Liver (tissue), 8 donors: ENCODE measurements at regions not wholly inside any gene's neighbourhood (a gene's known extent, or its start where the extent isn't known, plus 50 kb on each side); places are given as distances from the start of the nearest gene placed in this dataset.
A peak's percentile ranks its signal among the peaks of the same experiment; 100 is the strongest.

Experiments used
- DNase-seq: peaks from one replicate; pipeline ENCODE4 v3.0.0-alpha.2; 2017; ENCODE audit warnings: low spot score
- H3K27ac ChIP-seq, 2 donors: one replicate each; pipeline ENCODE4 v1.7.0; 2013; ENCODE audit warnings: inconsistent platforms in 2 of 2, low read length in 2 of 2, control low read depth in 1 of 2, low read depth in 1 of 2, mild to moderate bottlenecking in 1 of 2
- H3K27me3 ChIP-seq, 4 donors: one replicate each; pipeline versions ENCODE4 v1.6.1 to v1.7.0; 2013; ENCODE audit warnings: low read length in 3 of 4, inconsistent platforms in 1 of 4, mild to moderate bottlenecking in 1 of 4, moderate library complexity in 1 of 4; ENCODE audit not compliant: control insufficient read depth in 4 of 4, insufficient read depth in 4 of 4
- H3K36me3 ChIP-seq, 4 donors: one replicate each; pipeline versions ENCODE4 v1.6.1 to v1.7.0; 2013; ENCODE audit warnings: low read length in 3 of 4, mild to moderate bottlenecking in 3 of 4, low read depth in 1 of 4, moderate library complexity in 1 of 4; ENCODE audit not compliant: control insufficient read depth in 4 of 4, insufficient read depth in 3 of 4
- H3K4me1 ChIP-seq, 4 donors: one replicate each; pipeline versions ENCODE4 v1.6.1 to v1.7.0; 2013; ENCODE audit warnings: low read length in 3 of 4, mild to moderate bottlenecking in 3 of 4, moderate library complexity in 1 of 4; ENCODE audit not compliant: control insufficient read depth in 4 of 4, insufficient read depth in 4 of 4
- H3K4me3 ChIP-seq, 3 donors: one replicate each; pipeline versions ENCODE4 v1.6.1 to v1.7.0; 2013; ENCODE audit warnings: low read length in 3 of 3, control low read depth in 1 of 3, low read depth in 1 of 3, mild to moderate bottlenecking in 1 of 3
- H3K9ac ChIP-seq, 2 donors: one replicate each; pipeline ENCODE4 v1.7.0; 2013; ENCODE audit warnings: low read length in 2 of 2, mild to moderate bottlenecking in 2 of 2, moderate library complexity in 2 of 2, control low read depth in 1 of 2, low read depth in 1 of 2
- H3K9me3 ChIP-seq, 4 donors: one replicate each; pipeline versions ENCODE4 v1.6.1 to v1.7.0; 2013; ENCODE audit warnings: low read length in 3 of 4; ENCODE audit not compliant: control insufficient read depth in 4 of 4
- EGR1 ChIP-seq, 2 donors: IDR thresholded peaks; 2 replicates each; pipeline ENCODE4 v1.6.1; 2016 to 2018; ENCODE audit warnings: antibody characterized with exemption in 2 of 2, low read depth in 2 of 2
- FOXA1 ChIP-seq: IDR thresholded peaks from 2 replicates; pipeline ENCODE4 v1.6.1; 2016; ENCODE audit warnings: antibody characterized with exemption
- FOXA2 ChIP-seq: IDR thresholded peaks from 2 replicates; pipeline ENCODE4 v1.6.1; 2016; ENCODE audit warnings: antibody characterized with exemption
- GABPA ChIP-seq, 2 donors: IDR thresholded peaks in 1 of 2; conservative IDR thresholded peaks in 1 of 2; 2 replicates each; pipeline ENCODE4 v1.6.1; 2016; ENCODE audit warnings: antibody characterized with exemption in 2 of 2, mild to moderate bottlenecking in 1 of 2, moderate library complexity in 1 of 2
- HNF4A ChIP-seq, 2 donors: conservative IDR thresholded peaks; 2 replicates each; pipeline ENCODE4 v1.6.1; 2016; ENCODE audit warnings: antibody characterized with exemption in 2 of 2, mild to moderate bottlenecking in 2 of 2
- HNF4G ChIP-seq: IDR thresholded peaks from 2 replicates; pipeline ENCODE4 v1.6.1; 2016; ENCODE audit warnings: antibody characterized with exemption
- JUND ChIP-seq, 2 donors: IDR thresholded peaks; 2 replicates each; pipeline ENCODE4 v1.6.1; 2016; ENCODE audit warnings: antibody characterized with exemption in 2 of 2
- NR2F2 ChIP-seq: IDR thresholded peaks from 2 replicates; pipeline ENCODE4 v1.6.1; 2016; ENCODE audit warnings: antibody characterized with exemption
- RAD21 ChIP-seq, 2 donors: IDR thresholded peaks; 2 replicates each; pipeline ENCODE4 v1.6.1; 2016; ENCODE audit warnings: antibody characterized with exemption in 2 of 2, mild to moderate bottlenecking in 2 of 2
- RXRA ChIP-seq, 2 donors: IDR thresholded peaks; 2 replicates each; pipeline ENCODE4 v1.6.1; 2017 to 2018; ENCODE audit warnings: antibody characterized with exemption in 2 of 2, mild to moderate bottlenecking in 1 of 2
- SP1 ChIP-seq: IDR thresholded peaks from 2 replicates; pipeline ENCODE4 v1.6.1; 2018; ENCODE audit warnings: antibody characterized with exemption, mild to moderate bottlenecking
- TAF1 ChIP-seq: conservative IDR thresholded peaks from 2 replicates; pipeline ENCODE4 v1.6.1; 2016; ENCODE audit warnings: antibody characterized with exemption, mild to moderate bottlenecking
- YY1 ChIP-seq: IDR thresholded peaks from 2 replicates; pipeline ENCODE4 v1.6.1; 2016; ENCODE audit warnings: antibody characterized with exemption, mild to moderate bottlenecking
- WGBS: extraction: QIAGEN DNeasy Blood & Tissue Kit; methylation state at CpG from one replicate; pipeline ENCODE4 v1.1.7; 2013; 5-methylcytosine and 5-hydroxymethylcytosine counted together
- TF ChIP-seq, protein P1 (sequence below): fragments of 150-350 bp; IDR thresholded peaks from 2 replicates; pipeline ENCODE4 v1.5.1; 2017; ENCODE audit warnings: improper control_type of control experiment, low read depth, low read length; ENCODE audit not compliant: missing input control
- TF ChIP-seq, protein P2 (sequence below): IDR thresholded peaks from 2 replicates; pipeline ENCODE4 v1.6.1; 2016; ENCODE audit warnings: antibody characterized with exemption
- TF ChIP-seq, protein P3 (sequence below): IDR thresholded peaks from 2 replicates; pipeline ENCODE4 v1.6.1; 2016; ENCODE audit warnings: antibody characterized with exemption, mild to moderate bottlenecking
- TF ChIP-seq, protein P4 (sequence below): IDR thresholded peaks from 2 replicates; pipeline ENCODE4 v1.6.1; 2016; ENCODE audit warnings: antibody characterized with exemption
- TF ChIP-seq, protein P5 (sequence below): IDR thresholded peaks from 2 replicates; pipeline ENCODE4 v1.6.1; 2016; ENCODE audit warnings: antibody characterized with exemption
- donor health status: healthy.
- donor health status: healthy.
- donor health status: healthy.
- donor health status: healthy.
- donor health status: healthy.

DNA sequence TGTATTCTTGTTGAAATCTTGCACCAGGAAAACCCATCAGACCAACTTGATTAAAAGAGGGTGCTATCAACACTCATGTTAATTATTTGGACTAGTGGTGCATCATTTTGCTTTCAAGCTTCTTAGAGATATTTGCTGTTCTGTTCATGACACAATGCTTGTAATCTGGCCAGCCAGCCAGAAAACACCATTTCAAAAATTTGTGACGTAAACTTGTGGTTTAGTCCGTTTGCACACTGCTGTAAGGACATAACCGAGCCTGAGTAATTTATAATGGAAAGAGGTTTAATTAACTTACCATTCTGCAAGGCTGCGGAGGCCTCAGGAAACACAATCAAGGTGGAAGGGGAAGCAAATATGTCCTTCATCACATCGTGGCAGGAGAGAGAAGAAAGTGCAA lies 374.3 kb upstream of the TGFBR2 start:
- 72% methylated on average over 5 of the region's 5 CpGs for WGBS
- Histone ChIP-seq H3K27me3 (no peaks in the 10 kb centered on the region), H3K4me1 (peaks cover 10 to 32% (median 25%) of the 10 kb centered on the region in 4 donors), H3K27ac (peak overlapping the region; percentile 63 to 76), H3K9ac (no peak overlapping the region), H3K4me3 (no peak overlapping the region), H3K36me3 (no peaks in the 10 kb centered on the region), H3K9me3 (no peaks in the 10 kb centered on the region)
- DNase-seq: no peak
- TF ChIP-seq, protein P1, sequence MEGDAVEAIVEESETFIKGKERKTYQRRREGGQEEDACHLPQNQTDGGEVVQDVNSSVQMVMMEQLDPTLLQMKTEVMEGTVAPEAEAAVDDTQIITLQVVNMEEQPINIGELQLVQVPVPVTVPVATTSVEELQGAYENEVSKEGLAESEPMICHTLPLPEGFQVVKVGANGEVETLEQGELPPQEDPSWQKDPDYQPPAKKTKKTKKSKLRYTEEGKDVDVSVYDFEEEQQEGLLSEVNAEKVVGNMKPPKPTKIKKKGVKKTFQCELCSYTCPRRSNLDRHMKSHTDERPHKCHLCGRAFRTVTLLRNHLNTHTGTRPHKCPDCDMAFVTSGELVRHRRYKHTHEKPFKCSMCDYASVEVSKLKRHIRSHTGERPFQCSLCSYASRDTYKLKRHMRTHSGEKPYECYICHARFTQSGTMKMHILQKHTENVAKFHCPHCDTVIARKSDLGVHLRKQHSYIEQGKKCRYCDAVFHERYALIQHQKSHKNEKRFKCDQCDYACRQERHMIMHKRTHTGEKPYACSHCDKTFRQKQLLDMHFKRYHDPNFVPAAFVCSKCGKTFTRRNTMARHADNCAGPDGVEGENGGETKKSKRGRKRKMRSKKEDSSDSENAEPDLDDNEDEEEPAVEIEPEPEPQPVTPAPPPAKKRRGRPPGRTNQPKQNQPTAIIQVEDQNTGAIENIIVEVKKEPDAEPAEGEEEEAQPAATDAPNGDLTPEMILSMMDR: no peak
- TF ChIP-seq YY1: no peak
- no peak for TF ChIP-seq EGR1 (IDR thresholded peaks at IDR 0.05; ENCODE audit: low read depth in 2 of 2)
- TF ChIP-seq GABPA (IDR thresholded peaks at IDR 0.05 in 1 of 2, conservative IDR thresholded peaks at IDR 0.05 in 1 of 2): no peak
- TF ChIP-seq RXRA (IDR thresholded peaks at IDR 0.05): no peak
- TF ChIP-seq, protein P2, sequence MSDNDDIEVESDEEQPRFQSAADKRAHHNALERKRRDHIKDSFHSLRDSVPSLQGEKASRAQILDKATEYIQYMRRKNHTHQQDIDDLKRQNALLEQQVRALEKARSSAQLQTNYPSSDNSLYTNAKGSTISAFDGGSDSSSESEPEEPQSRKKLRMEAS: no peak
- no peak for TF ChIP-seq HNF4G
- no peak for TF ChIP-seq TAF1
- no peak for TF ChIP-seq JUND (IDR thresholded peaks at IDR 0.05)
- TF ChIP-seq NR2F2: no peak
- TF ChIP-seq FOXA2: no peak
- no peak for TF ChIP-seq SP1
- TF ChIP-seq FOXA1: no peak
- TF ChIP-seq, protein P3, sequence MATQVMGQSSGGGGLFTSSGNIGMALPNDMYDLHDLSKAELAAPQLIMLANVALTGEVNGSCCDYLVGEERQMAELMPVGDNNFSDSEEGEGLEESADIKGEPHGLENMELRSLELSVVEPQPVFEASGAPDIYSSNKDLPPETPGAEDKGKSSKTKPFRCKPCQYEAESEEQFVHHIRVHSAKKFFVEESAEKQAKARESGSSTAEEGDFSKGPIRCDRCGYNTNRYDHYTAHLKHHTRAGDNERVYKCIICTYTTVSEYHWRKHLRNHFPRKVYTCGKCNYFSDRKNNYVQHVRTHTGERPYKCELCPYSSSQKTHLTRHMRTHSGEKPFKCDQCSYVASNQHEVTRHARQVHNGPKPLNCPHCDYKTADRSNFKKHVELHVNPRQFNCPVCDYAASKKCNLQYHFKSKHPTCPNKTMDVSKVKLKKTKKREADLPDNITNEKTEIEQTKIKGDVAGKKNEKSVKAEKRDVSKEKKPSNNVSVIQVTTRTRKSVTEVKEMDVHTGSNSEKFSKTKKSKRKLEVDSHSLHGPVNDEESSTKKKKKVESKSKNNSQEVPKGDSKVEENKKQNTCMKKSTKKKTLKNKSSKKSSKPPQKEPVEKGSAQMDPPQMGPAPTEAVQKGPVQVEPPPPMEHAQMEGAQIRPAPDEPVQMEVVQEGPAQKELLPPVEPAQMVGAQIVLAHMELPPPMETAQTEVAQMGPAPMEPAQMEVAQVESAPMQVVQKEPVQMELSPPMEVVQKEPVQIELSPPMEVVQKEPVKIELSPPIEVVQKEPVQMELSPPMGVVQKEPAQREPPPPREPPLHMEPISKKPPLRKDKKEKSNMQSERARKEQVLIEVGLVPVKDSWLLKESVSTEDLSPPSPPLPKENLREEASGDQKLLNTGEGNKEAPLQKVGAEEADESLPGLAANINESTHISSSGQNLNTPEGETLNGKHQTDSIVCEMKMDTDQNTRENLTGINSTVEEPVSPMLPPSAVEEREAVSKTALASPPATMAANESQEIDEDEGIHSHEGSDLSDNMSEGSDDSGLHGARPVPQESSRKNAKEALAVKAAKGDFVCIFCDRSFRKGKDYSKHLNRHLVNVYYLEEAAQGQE: no peak
- TF ChIP-seq RAD21 (IDR thresholded peaks at IDR 0.05): no peak
- TF ChIP-seq, protein P4, sequence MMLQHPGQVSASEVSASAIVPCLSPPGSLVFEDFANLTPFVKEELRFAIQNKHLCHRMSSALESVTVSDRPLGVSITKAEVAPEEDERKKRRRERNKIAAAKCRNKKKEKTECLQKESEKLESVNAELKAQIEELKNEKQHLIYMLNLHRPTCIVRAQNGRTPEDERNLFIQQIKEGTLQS: no peak
- no peak for TF ChIP-seq HNF4A (conservative IDR thresholded peaks at IDR 0.05)
- TF ChIP-seq, protein P5, sequence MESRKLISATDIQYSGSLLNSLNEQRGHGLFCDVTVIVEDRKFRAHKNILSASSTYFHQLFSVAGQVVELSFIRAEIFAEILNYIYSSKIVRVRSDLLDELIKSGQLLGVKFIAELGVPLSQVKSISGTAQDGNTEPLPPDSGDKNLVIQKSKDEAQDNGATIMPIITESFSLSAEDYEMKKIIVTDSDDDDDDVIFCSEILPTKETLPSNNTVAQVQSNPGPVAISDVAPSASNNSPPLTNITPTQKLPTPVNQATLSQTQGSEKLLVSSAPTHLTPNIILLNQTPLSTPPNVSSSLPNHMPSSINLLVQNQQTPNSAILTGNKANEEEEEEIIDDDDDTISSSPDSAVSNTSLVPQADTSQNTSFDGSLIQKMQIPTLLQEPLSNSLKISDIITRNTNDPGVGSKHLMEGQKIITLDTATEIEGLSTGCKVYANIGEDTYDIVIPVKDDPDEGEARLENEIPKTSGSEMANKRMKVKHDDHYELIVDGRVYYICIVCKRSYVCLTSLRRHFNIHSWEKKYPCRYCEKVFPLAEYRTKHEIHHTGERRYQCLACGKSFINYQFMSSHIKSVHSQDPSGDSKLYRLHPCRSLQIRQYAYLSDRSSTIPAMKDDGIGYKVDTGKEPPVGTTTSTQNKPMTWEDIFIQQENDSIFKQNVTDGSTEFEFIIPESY: no peak
